SK-N-SH (cell line): ENCODE measurements at regions not wholly inside any gene's neighbourhood (a gene's known extent, or its start where the extent isn't known, plus 50 kb on each side); places are given as distances from the start of the nearest gene placed in this dataset.

ENCODE experiments used
- CTCF ChIA-PET: fragments of 300-600, 350-600 bp; formaldehyde crosslinking; extraction: SDS; loops from one replicate; lab custom pipeline; 2021; lab: Yijun Ruan, JAX
- POLR2A ChIA-PET: fragments of 350-600 bp; sonication (Branson Sonifier 250); formaldehyde crosslinking; extraction: SDS; loops from one replicate; lab custom pipeline; 2020; ENCODE audit warnings: antibody characterized with exemption, inconsistent platforms; lab: Yijun Ruan, JAX
- DNase-seq: peaks from one replicate; pipeline ENCODE4 v3.0.0; 2012
- H2AFZ ChIP-seq: fragments of 200-600 bp; sonication (generic); 2 replicates; pipeline ENCODE4 v1.8.1; 2016; ENCODE audit warnings: antibody characterized with exemption, mild to moderate bottlenecking, low read depth
- H3F3A ChIP-seq: fragments of 200-600 bp; sonication (generic); replicated peaks from 2 replicates; pipeline ENCODE3; 2016; ENCODE audit warnings: antibody characterized with exemption, mild to moderate bottlenecking; ENCODE audit not compliant: insufficient read depth
- H3K27ac ChIP-seq, 2 experiments: fragments of 200-500 bp in 1 of 2; fragments of 200-600 bp in 1 of 2; sonication (Bioruptor generic) in 1 of 2; sonication (generic), shearing (Covaris generic) in 1 of 2; 2 replicates each; pipeline versions ENCODE4 v1.5.1 to v1.6.1; 2014 to 2016; ENCODE audit warnings: low read depth in 2 of 2, inconsistent platforms in 1 of 2, low read length in 1 of 2, mild to moderate bottlenecking in 1 of 2, mixed read lengths in 1 of 2
- H3K27me3 ChIP-seq: fragments of 200-600 bp; sonication (generic), shearing (Covaris generic); 2 replicates; pipeline ENCODE4 v1.6.1; 2016; ENCODE audit warnings: mixed run types; ENCODE audit not compliant: insufficient read depth
- H3K36me3 ChIP-seq, 2 experiments: fragments of 200-500 bp in 1 of 2; fragments of 200-600 bp in 1 of 2; sonication (Bioruptor generic) in 1 of 2; sonication (generic) in 1 of 2; replicated peaks in 1 of 2; 2 replicates each; pipeline versions ENCODE3 to v1.5.1; 2014 to 2016; ENCODE audit warnings: low read length in 1 of 2, mild to moderate bottlenecking in 1 of 2; ENCODE audit not compliant: insufficient read depth in 2 of 2, control insufficient read depth in 1 of 2
- H3K4me1 ChIP-seq, 2 experiments: fragments of 200-500 bp in 1 of 2; fragments of 200-600 bp in 1 of 2; sonication (Bioruptor generic) in 1 of 2; sonication (generic), shearing (Covaris generic) in 1 of 2; 2 replicates each; pipeline versions ENCODE4 v1.5.1 to v1.6.1; 2014 to 2016; ENCODE audit warnings: low read depth in 1 of 2, low read length in 1 of 2, mixed run types in 1 of 2; ENCODE audit not compliant: insufficient read depth in 2 of 2, control insufficient read depth in 1 of 2
- H3K4me2 ChIP-seq: fragments of 200-600 bp; sonication (generic), shearing (Covaris generic); 2 replicates; pipeline ENCODE4 v1.6.1; 2017; ENCODE audit warnings: mixed run types
- H3K4me3 ChIP-seq, 2 experiments: fragments of 200-500 bp in 1 of 2; fragments of 200-600 bp in 1 of 2; sonication (Bioruptor generic) in 1 of 2; sonication (generic), shearing (Covaris generic) in 1 of 2; 2 replicates each; pipeline versions ENCODE4 v1.5.1 to v1.8.1; 2014 to 2016; ENCODE audit warnings: low read depth in 2 of 2, inconsistent platforms in 1 of 2, low read length in 1 of 2, mild to moderate bottlenecking in 1 of 2, mixed read lengths in 1 of 2, moderate library complexity in 1 of 2
- H3K79me2 ChIP-seq: fragments of 200-600 bp; sonication (generic); 2 replicates; pipeline ENCODE4 v1.8.1; 2017; ENCODE audit warnings: mild to moderate bottlenecking; ENCODE audit not compliant: insufficient read depth
- H3K9ac ChIP-seq: fragments of 200-600 bp; sonication (generic); 2 replicates; pipeline ENCODE4 v1.6.1; 2017; ENCODE audit warnings: mixed run types
- H3K9me2 ChIP-seq: fragments of 200-600 bp; sonication (generic); 2 replicates; pipeline ENCODE4 v1.6.1; 2017; ENCODE audit warnings: mixed run types
- H3K9me3 ChIP-seq: fragments of 200-600 bp; sonication (generic); 2 replicates; pipeline ENCODE4 v1.6.1; 2017; ENCODE audit warnings: mixed run types, mild to moderate bottlenecking, moderate library complexity
- H4K20me1 ChIP-seq: fragments of 200-600 bp; sonication (generic); 2 replicates; pipeline ENCODE4 v1.6.1; 2017; ENCODE audit warnings: mild to moderate bottlenecking, mixed run types; ENCODE audit not compliant: insufficient read depth
- ELF1 ChIP-seq: IDR thresholded peaks from 2 replicates; pipeline ENCODE4 v1.4.0; 2012
- EP300 ChIP-seq, 2 experiments: IDR thresholded peaks; 2 replicates each; pipeline versions ENCODE4 v1.4.0 to v1.6.1; 2012; ENCODE audit warnings: borderline replicate concordance in 1 of 2, low read depth in 1 of 2, low read length in 1 of 2
- EZH2phosphoT487 ChIP-seq: fragments of 200-600 bp; sonication (generic); IDR thresholded peaks from 2 replicates; pipeline ENCODE4 v1.6.1; 2017; ENCODE audit warnings: low read depth, mixed run types, mild to moderate bottlenecking, antibody characterized with exemption, moderate library complexity, borderline replicate concordance
- FOSL2 ChIP-seq: IDR thresholded peaks from 2 replicates; pipeline ENCODE4 v1.4.0; 2012; ENCODE audit warnings: low read depth, mild to moderate bottlenecking, moderate library complexity, borderline replicate concordance
- FOXJ3 ChIP-seq: sonication (generic); formaldehyde crosslinking; IDR thresholded peaks from 2 replicates; pipeline ENCODE4 v1.5.1; 2020; ENCODE audit warnings: mild to moderate bottlenecking, missing genetic modification reagents
- GABPA ChIP-seq: IDR thresholded peaks from 2 replicates; pipeline ENCODE4 v1.4.0; 2012; ENCODE audit warnings: low read depth, mild to moderate bottlenecking
- JUND ChIP-seq: IDR thresholded peaks from 2 replicates; pipeline ENCODE4 v1.4.0; 2012
- MAX ChIP-seq: IDR thresholded peaks from 2 replicates; pipeline ENCODE4 v1.4.0; 2012; ENCODE audit warnings: low read depth
- MXI1 ChIP-seq: IDR thresholded peaks from 2 replicates; pipeline ENCODE4 v1.6.1; 2012; ENCODE audit warnings: mild to moderate bottlenecking, low read depth, low read length, improper control_type of control experiment
- NFIC ChIP-seq: IDR thresholded peaks from 2 replicates; pipeline ENCODE4 v1.4.0; 2012; ENCODE audit warnings: borderline replicate concordance
- NRF1 ChIP-seq: IDR thresholded peaks from 2 replicates; pipeline ENCODE4 v1.6.1; 2012; ENCODE audit warnings: low read depth, mild to moderate bottlenecking, low read length
- POLR2AphosphoS5 ChIP-seq: IDR thresholded peaks from 2 replicates; pipeline ENCODE4 v1.6.1; 2012; ENCODE audit warnings: low read depth, low read length
- RCOR1 ChIP-seq: fragments of 150-350 bp; IDR thresholded peaks from 2 replicates; pipeline ENCODE4 v1.6.1; 2017; ENCODE audit warnings: antibody characterized with exemption, low read length
- RFX5 ChIP-seq: IDR thresholded peaks from 2 replicates; pipeline ENCODE4 v1.6.1; 2012; ENCODE audit warnings: mild to moderate bottlenecking, improper control_type of control experiment, low read length
- SMC3 ChIP-seq: IDR thresholded peaks from 2 replicates; pipeline ENCODE4 v1.6.1; 2012; ENCODE audit warnings: low read depth, low read length, improper control_type of control experiment
- TAF1 ChIP-seq: IDR thresholded peaks from 2 replicates; pipeline ENCODE4 v1.6.1; 2012; ENCODE audit warnings: low read depth, mild to moderate bottlenecking, low read length, moderate library complexity, borderline replicate concordance
- TEAD4 ChIP-seq: IDR thresholded peaks from 2 replicates; pipeline ENCODE4 v1.4.0; 2012; ENCODE audit warnings: mild to moderate bottlenecking, borderline replicate concordance; ENCODE audit not compliant: insufficient read depth
- USF1 ChIP-seq: IDR thresholded peaks from 2 replicates; pipeline ENCODE4 v1.4.0; 2012; ENCODE audit warnings: low read depth, borderline replicate concordance
- USF2 ChIP-seq: fragments of 150-350 bp; IDR thresholded peaks from 2 replicates; pipeline ENCODE4 v1.6.1; 2017; ENCODE audit warnings: antibody characterized with exemption, low read length, low read depth, borderline replicate concordance
- YY1 ChIP-seq: IDR thresholded peaks from 2 replicates; pipeline ENCODE4 v1.4.0; 2012; ENCODE audit warnings: low read depth, mild to moderate bottlenecking
- ZBTB33 ChIP-seq: IDR thresholded peaks from 2 replicates; pipeline ENCODE4 v1.4.0; 2012; ENCODE audit warnings: low read depth, borderline replicate concordance
- WGBS: methylation state at CpG from one replicate; pipeline ENCODE4 v1.1.6; 2017; ENCODE audit warnings: low lambda C conversion rate; 5-methylcytosine and 5-hydroxymethylcytosine counted together

GRCh38 chr6:165008971-165009370, 300.4 kb downstream of the C6orf118 start:
- Histone ChIP-seq H3K4me1 (no peaks in the 10 kb centered on the region), H3K36me3 (no peaks in the 10 kb centered on the region), H3K79me2 (no peaks in the 10 kb centered on the region), H4K20me1 (no peaks in the 10 kb centered on the region), H3K9me2 (no peaks in the 10 kb centered on the region), H3K27ac (no peak overlapping the region), H3K9me3 (no peaks in the 10 kb centered on the region), H2AFZ (no peak overlapping the region), H3K4me2 (no peak overlapping the region), H3K9ac (no peak overlapping the region), H3K27me3 (no peaks in the 10 kb centered on the region), H3F3A (no peaks in the 10 kb centered on the region), H3K4me3 (no peak overlapping the region)
- ChIA-PET POLR2A (no interaction called here), CTCF (no interaction called here)
- DNase-seq = no peak
- TF ChIP-seq USF1 = no peak
- no peak for TF ChIP-seq NRF1
- no peak for TF ChIP-seq EP300 (IDR thresholded peaks at IDR 0.05; ENCODE audit: borderline replicate concordance in 1 of 2, low read depth in 1 of 2, low read length in 1 of 2)
- TF ChIP-seq MXI1 = no peak
- no peak for TF ChIP-seq GABPA
- TF ChIP-seq NFIC = no peak
- TF ChIP-seq USF2 = no peak
- no peak for TF ChIP-seq JUND
- 41% methylated on average over 4 of the region's 4 CpGs for WGBS

GRCh38 chr6:165002866-165003265, 306.5 kb downstream of the C6orf118 start:
- TF ChIP-seq RCOR1 (no peak), ELF1 (no peak), MAX (no peak), NFIC (no peak), EZH2phosphoT487 (no peak), ZBTB33 (no peak), NRF1 (no peak), MXI1 (no peak), FOXJ3 (CRISPR knock-in tag) (no peak), USF1 (no peak), JUND (no peak), POLR2AphosphoS5 (no peak), YY1 (no peak), TEAD4 (no peak), RFX5 (no peak), SMC3 (no peak), FOSL2 (no peak), TAF1 (no peak), EP300 (IDR thresholded peaks at IDR 0.05; ENCODE audit: borderline replicate concordance in 1 of 2, low read depth in 1 of 2, low read length in 1 of 2) (no peak)
- TF ChIP-seq, all 33 proteins: peak for 0
- Histone ChIP-seq H2AFZ (no peak overlapping the region), H3K27ac (no peak overlapping the region), H3K4me1 (no peaks in the 10 kb centered on the region), H3K4me3 (no peak overlapping the region), H3K9ac (no peak overlapping the region), H4K20me1 (no peaks in the 10 kb centered on the region), H3K9me2 (no peaks in the 10 kb centered on the region), H3K79me2 (no peaks in the 10 kb centered on the region), H3K27me3 (no peaks in the 10 kb centered on the region), H3K9me3 (no peaks in the 10 kb centered on the region; the same call in 1 of the 2 replicates), H3K4me2 (no peak overlapping the region), H3F3A (no peaks in the 10 kb centered on the region), H3K36me3 (no peaks in the 10 kb centered on the region)
- ChIA-PET CTCF (interaction anchor here (0.7 kb wide), 1 partner anchor 11 kb away, joined by 3 read pairs; no protein-coding TSS in a partner anchor), POLR2A (no interaction called here)
- 31% methylated on average over 10 of the region's 11 CpGs for WGBS
- DNase-seq = no peak
